B cell (primary cell): ENCODE measurements at regions not wholly inside any gene's neighbourhood (a gene's known extent, or its start where the extent isn't known, plus 50 kb on each side); places are given as distances from the start of the nearest gene placed in this dataset.

ENCODE experiments used
- ATAC-seq: fragments of 200-7000 bp; cut with Tn5 transposase; one replicate; pipeline ENCODE4 v1.10.0; 2021; ENCODE audit warnings: low read depth, mild to moderate bottlenecking, moderate number of reproducible peaks, moderate library complexity
- CTCF ChIA-PET: fragments of 350-600 bp; sonication (Branson Sonifier 250); formaldehyde crosslinking; loops from one replicate; lab custom pipeline; 2021; ENCODE audit warnings: antibody characterized with exemption, inconsistent platforms; lab: Charles Lee
- POLR2A ChIA-PET: fragments of 350-600 bp; sonication (Branson Sonifier 250); formaldehyde crosslinking; loops from one replicate; lab custom pipeline; 2021; ENCODE audit warnings: antibody characterized with exemption; lab: Charles Lee
- DNase-seq: peaks from one replicate; pipeline ENCODE4 v3.0.0; 2013
- H2AFZ ChIP-seq: 2 replicates; pipeline ENCODE4 v1.6.1; 2012; ENCODE audit warnings: mild to moderate bottlenecking, low read depth, low read length; ENCODE audit not compliant: insufficient read depth, poor library complexity, severe bottlenecking
- H3K27ac ChIP-seq, 2 donors: 1 replicate in 1 of 2; 2 replicates in 1 of 2; pipeline ENCODE4 v1.5.1; 2012 to 2013; ENCODE audit warnings: low read length in 2 of 2, mild to moderate bottlenecking in 2 of 2, moderate library complexity in 1 of 2
- H3K27me3 ChIP-seq, 4 experiments: fragments of 200-600 bp in 1 of 4; sonication (generic) in 1 of 4; replicated peaks in 1 of 4; 1 replicate in 2 of 4; 2 replicates in 2 of 4; pipeline versions ENCODE4 v1.6.1 to v1.7.0; 2013 to 2016; ENCODE audit warnings: low read length in 3 of 4, mild to moderate bottlenecking in 2 of 4, mixed read lengths in 1 of 4, moderate library complexity in 1 of 4; ENCODE audit not compliant: insufficient read depth in 4 of 4, control insufficient read depth in 3 of 4; ENCODE audit errors: control extremely low read depth in 1 of 4
- H3K36me3 ChIP-seq, 2 experiments: replicated peaks in 1 of 2; 1 replicate in 1 of 2; 2 replicates in 1 of 2; pipeline versions ENCODE4 v1.6.1 to v1.7.1; 2013; ENCODE audit warnings: low read length in 1 of 2; ENCODE audit not compliant: insufficient read depth in 2 of 2, control insufficient read depth in 1 of 2; ENCODE audit errors: control extremely low read depth in 1 of 2, extremely low read depth in 1 of 2
- H3K4me1 ChIP-seq, 2 donors: fragments of 200-600 bp in 1 of 2; sonication (generic) in 1 of 2; 1 replicate in 1 of 2; 2 replicates in 1 of 2; pipeline versions ENCODE4 v1.5.1 to v1.6.1; 2013 to 2017; ENCODE audit warnings: low read length in 2 of 2; ENCODE audit not compliant: control insufficient read depth in 2 of 2, insufficient read depth in 2 of 2
- H3K4me2 ChIP-seq: replicated peaks from 2 replicates; pipeline ENCODE3; 2012; ENCODE audit warnings: mild to moderate bottlenecking, low read depth, low read length; ENCODE audit not compliant: poor library complexity, severe bottlenecking
- H3K4me3 ChIP-seq, 5 experiments: fragments of 200-600 bp in 1 of 5; sonication (generic) in 1 of 5; 1 replicate in 3 of 5; 2 replicates in 2 of 5; pipeline versions ENCODE4 v1.5.1 to v1.7.0; 2011 to 2016; ENCODE audit warnings: low read length in 4 of 5, mild to moderate bottlenecking in 4 of 5, low read depth in 2 of 5, control low read depth in 1 of 5, moderate library complexity in 1 of 5; ENCODE audit not compliant: insufficient read depth in 1 of 5; ENCODE audit errors: control extremely low read depth in 1 of 5, extremely low read depth in 1 of 5
- H3K79me2 ChIP-seq: fragments of 200-600 bp; sonication (generic); one replicate; pipeline ENCODE4 v1.6.0; 2016; ENCODE audit warnings: low read length; ENCODE audit not compliant: control insufficient read depth, insufficient read depth
- H3K9ac ChIP-seq: fragments of 200-600 bp; sonication (generic); 2 replicates; pipeline ENCODE4 v1.6.1; 2017; ENCODE audit warnings: mild to moderate bottlenecking, low read length, moderate library complexity
- H3K9me3 ChIP-seq, 3 donors: one replicate each; pipeline versions ENCODE4 v1.6.1 to v1.7.1; 2013; ENCODE audit warnings: low read length in 2 of 3; ENCODE audit not compliant: control insufficient read depth in 2 of 3, insufficient read depth in 1 of 3; ENCODE audit errors: control extremely low read depth in 1 of 3
- H4K20me1 ChIP-seq: 2 replicates; pipeline ENCODE4 v1.6.0; 2012; ENCODE audit warnings: mild to moderate bottlenecking, low read length; ENCODE audit not compliant: insufficient read depth, control insufficient read depth, poor library complexity, severe bottlenecking
- H3K27ac Mint-ChIP-seq: one replicate; pipeline ENCODE4 v1.8.0; 2021; ENCODE audit warnings: mixed read lengths
- H3K27me3 Mint-ChIP-seq: one replicate; pipeline ENCODE4 v1.8.0; 2021; ENCODE audit warnings: mixed read lengths
- H3K4me1 Mint-ChIP-seq: one replicate; pipeline ENCODE4 v1.8.0; 2021; ENCODE audit warnings: mixed read lengths
- H3K4me3 Mint-ChIP-seq: one replicate; pipeline ENCODE4 v1.8.0; 2021; ENCODE audit warnings: mixed read lengths
- H3K9me3 Mint-ChIP-seq: one replicate; pipeline ENCODE4 v1.8.0; 2022; ENCODE audit warnings: mixed read lengths; ENCODE audit not compliant: insufficient read depth
- EZH2 ChIP-seq: IDR thresholded peaks from 2 replicates; pipeline ENCODE4 v1.6.1; 2012; ENCODE audit warnings: borderline replicate concordance, low read depth, mild to moderate bottlenecking, moderate library complexity, low read length; ENCODE audit not compliant: insufficient read depth, poor library complexity, severe bottlenecking
- WGBS: methylation state at CpG from one replicate; pipeline ENCODE4 v1.1.5; 2013; ENCODE audit warnings: missing lambda C conversion rate; ENCODE audit not compliant: insufficient coverage; 5-methylcytosine and 5-hydroxymethylcytosine counted together
- intact Hi-C: fragments of 100-400 bp; cut with micrococcal nuclease; formaldehyde crosslinking; loops from one replicate; pipeline ENCODE4 v1.10.0; 2022
- TF ChIP-seq, protein P1 (sequence below): fragments of 200-600 bp; IDR thresholded peaks from one replicate; pipeline ENCODE4 v1.8.0; 2022; ENCODE audit warnings: antibody characterized with exemption, mild to moderate bottlenecking

DNA sequence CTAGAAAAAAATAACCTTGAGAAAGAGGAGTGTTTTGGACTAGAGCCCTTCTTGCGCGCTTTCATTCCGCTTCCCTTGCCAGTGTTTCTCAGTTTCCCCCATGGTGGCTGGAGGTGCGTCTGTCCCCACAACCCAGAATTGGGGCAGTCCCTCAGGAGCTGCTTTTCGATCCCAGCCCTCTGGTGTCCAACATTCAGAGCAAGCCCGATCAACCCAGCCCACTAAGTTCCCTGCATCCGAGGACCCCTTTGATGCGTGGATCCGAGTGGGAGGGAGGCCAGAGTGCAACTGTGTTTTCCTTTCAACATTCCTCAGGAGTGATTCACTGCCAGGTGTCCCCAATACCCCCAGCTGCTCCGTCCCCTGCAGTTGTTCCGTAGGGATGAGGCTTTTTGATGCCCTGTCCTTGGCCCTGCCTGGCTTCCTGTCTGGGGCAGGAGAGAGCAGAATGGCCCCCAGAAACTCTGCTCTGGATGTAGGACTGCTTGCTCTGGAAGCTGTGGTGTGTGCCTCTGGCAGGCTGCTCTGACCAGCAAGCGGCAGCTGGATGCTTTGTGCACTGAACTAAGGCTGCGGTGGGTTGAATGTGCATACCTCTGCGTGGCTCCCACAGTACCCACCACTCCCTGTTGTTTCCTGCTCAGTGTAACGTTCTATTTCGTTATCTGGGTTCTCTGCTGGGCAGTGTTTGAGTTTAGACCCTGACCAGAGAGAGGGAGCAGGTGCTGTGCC lies 117.5 kb downstream of the BOD1 start:
- Histone ChIP-seq H3K4me1 (no peaks in the 10 kb centered on the region), H4K20me1 (no peaks in the 10 kb centered on the region), H3K4me2 (no peak overlapping the region), H3K27ac (no peak overlapping the region), H3K4me3 (no peak overlapping the region), H2AFZ (no peak overlapping the region), H3K27me3 (no peaks in the 10 kb centered on the region), H3K9me3 (peaks cover 0 to 5% (median 0%) of the 10 kb centered on the region in 3 donors), H3K9ac (no peak overlapping the region), H3K36me3 (no peaks in the 10 kb centered on the region), H3K79me2 (no peaks in the 10 kb centered on the region)
- CTCF ChIA-PET = no interaction called here
- no peak for DNase-seq
- no peak for ATAC-seq
- TF ChIP-seq, protein P1, sequence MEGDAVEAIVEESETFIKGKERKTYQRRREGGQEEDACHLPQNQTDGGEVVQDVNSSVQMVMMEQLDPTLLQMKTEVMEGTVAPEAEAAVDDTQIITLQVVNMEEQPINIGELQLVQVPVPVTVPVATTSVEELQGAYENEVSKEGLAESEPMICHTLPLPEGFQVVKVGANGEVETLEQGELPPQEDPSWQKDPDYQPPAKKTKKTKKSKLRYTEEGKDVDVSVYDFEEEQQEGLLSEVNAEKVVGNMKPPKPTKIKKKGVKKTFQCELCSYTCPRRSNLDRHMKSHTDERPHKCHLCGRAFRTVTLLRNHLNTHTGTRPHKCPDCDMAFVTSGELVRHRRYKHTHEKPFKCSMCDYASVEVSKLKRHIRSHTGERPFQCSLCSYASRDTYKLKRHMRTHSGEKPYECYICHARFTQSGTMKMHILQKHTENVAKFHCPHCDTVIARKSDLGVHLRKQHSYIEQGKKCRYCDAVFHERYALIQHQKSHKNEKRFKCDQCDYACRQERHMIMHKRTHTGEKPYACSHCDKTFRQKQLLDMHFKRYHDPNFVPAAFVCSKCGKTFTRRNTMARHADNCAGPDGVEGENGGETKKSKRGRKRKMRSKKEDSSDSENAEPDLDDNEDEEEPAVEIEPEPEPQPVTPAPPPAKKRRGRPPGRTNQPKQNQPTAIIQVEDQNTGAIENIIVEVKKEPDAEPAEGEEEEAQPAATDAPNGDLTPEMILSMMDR = no peak
- no peak for TF ChIP-seq EZH2
- no peak overlapping the region for H3K27ac Mint-ChIP-seq
- H3K9me3 Mint-ChIP-seq = no peaks in the 10 kb centered on the region
- WGBS = 84% methylated on average over 16 of the region's 16 CpGs
- intact Hi-C loops = no loop called here
- H3K4me1 Mint-ChIP-seq = no peaks in the 10 kb centered on the region
- H3K27me3 Mint-ChIP-seq = peaks cover 6% of the 10 kb centered on the region
- POLR2A ChIA-PET = no interaction called here
- no peak overlapping the region for H3K4me3 Mint-ChIP-seq

DNA sequence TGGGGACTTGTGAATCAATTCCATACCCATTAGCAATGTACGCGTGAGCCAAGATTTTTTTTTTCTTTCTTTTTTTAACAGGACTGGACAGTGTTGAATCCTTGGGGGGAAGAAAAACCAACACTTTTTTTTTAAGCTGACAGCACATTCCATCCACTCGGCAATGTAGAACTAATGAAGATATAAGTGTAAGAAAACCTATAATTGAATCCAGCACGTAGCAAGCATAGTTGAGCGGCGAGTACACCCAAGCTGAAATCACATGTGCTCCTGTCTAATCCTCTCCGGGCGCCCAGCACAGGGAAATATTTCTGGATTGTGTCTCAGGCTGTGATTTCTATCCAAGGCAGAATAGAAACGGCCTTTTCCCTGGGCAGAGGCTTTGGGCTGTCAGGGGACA lies 118.2 kb downstream of the BOD1 start:
- DNase-seq (no peak), ATAC-seq (no peak)
- Mint-ChIP-seq H3K27me3 (peaks cover 6% of the 10 kb centered on the region), H3K27ac (no peak overlapping the region), H3K9me3 (no peaks in the 10 kb centered on the region), H3K4me3 (no peak overlapping the region), H3K4me1 (no peaks in the 10 kb centered on the region)
- no peak overlapping the region for H2AFZ ChIP-seq
- CTCF ChIA-PET = no interaction called here
- H3K27me3 ChIP-seq = no peaks in the 10 kb centered on the region
- peaks cover 0 to 7% (median 0%) of the 10 kb centered on the region in 3 donors for H3K9me3 ChIP-seq
- H3K4me3 ChIP-seq = no peak overlapping the region
- no peaks in the 10 kb centered on the region for H3K79me2 ChIP-seq
- H3K9ac ChIP-seq = no peak overlapping the region
- TF ChIP-seq, protein P1 = no peak
- TF ChIP-seq EZH2 = no peak
- POLR2A ChIA-PET = no interaction called here
- no peak overlapping the region for H3K27ac ChIP-seq
- H3K4me2 ChIP-seq = no peak overlapping the region
- no peaks in the 10 kb centered on the region for H3K4me1 ChIP-seq
- WGBS = 90% methylated on average over 3 of the region's 9 CpGs
- intact Hi-C loops = no loop called here
- no peaks in the 10 kb centered on the region for H3K36me3 ChIP-seq
- no peaks in the 10 kb centered on the region for H4K20me1 ChIP-seq
